Smooth muscle cell (in vitro differentiated cells): ENCODE measurements at regions not wholly inside any gene's neighbourhood (a gene's known extent, or its start where the extent isn't known, plus 50 kb on each side); places are given as distances from the start of the nearest gene placed in this dataset.

Experiments used
- DNase-seq: peaks from one replicate; lab custom pipeline; 2025; ENCODE audit not compliant: unreplicated experiment; lab: John Stamatoyannopoulos, UW
- H2AFZ ChIP-seq: fragments of 200-600 bp; sonication (generic); 2 replicates; pipeline ENCODE4 v1.6.0; 2016; ENCODE audit warnings: antibody characterized with exemption, low read depth, mild to moderate bottlenecking
- H3F3A ChIP-seq: fragments of 200-600 bp; sonication (generic); 2 replicates; pipeline ENCODE4 v1.6.0; 2017; ENCODE audit warnings: antibody characterized with exemption, low read depth
- H3K27ac ChIP-seq: fragments of 200-600 bp; sonication (generic); 2 replicates; pipeline ENCODE4 v1.5.1; 2016; ENCODE audit warnings: low read depth, mild to moderate bottlenecking
- H3K27me3 ChIP-seq: fragments of 200-600 bp; sonication (generic); 2 replicates; pipeline ENCODE4 v1.6.1; 2016; ENCODE audit warnings: low read depth, mild to moderate bottlenecking
- H3K36me3 ChIP-seq: fragments of 200-600 bp; sonication (generic); 2 replicates; pipeline ENCODE4 v1.5.1; 2016; ENCODE audit warnings: low read depth
- H3K4me1 ChIP-seq: fragments of 200-600 bp; sonication (generic); 2 replicates; pipeline ENCODE4 v1.5.1; 2016; ENCODE audit warnings: low read depth
- H3K4me2 ChIP-seq: fragments of 200-600 bp; sonication (generic); 2 replicates; pipeline ENCODE4 v1.6.0; 2016; ENCODE audit warnings: mild to moderate bottlenecking
- H3K4me3 ChIP-seq: fragments of 200-600 bp; sonication (generic); 2 replicates; pipeline ENCODE4 v1.5.1; 2016; ENCODE audit warnings: mild to moderate bottlenecking
- H3K79me2 ChIP-seq: fragments of 200-600 bp; sonication (generic); 2 replicates; pipeline ENCODE4 v1.6.0; 2016; ENCODE audit warnings: low read depth, mild to moderate bottlenecking
- H3K9ac ChIP-seq: fragments of 200-600 bp; sonication (generic); 2 replicates; pipeline ENCODE4 v1.6.0; 2016; ENCODE audit warnings: low read depth
- H3K9me3 ChIP-seq: fragments of 200-600 bp; sonication (generic); replicated peaks from 2 replicates; pipeline ENCODE4 v1.5.1; 2016; ENCODE audit warnings: low read depth
- H4K20me1 ChIP-seq: fragments of 200-600 bp; sonication (generic); 2 replicates; pipeline ENCODE4 v1.6.0; 2016; ENCODE audit warnings: low read depth
- CTCF ChIP-seq: fragments of 200-600 bp; sonication (generic); IDR thresholded peaks from 2 replicates; pipeline ENCODE4 v1.5.1; 2017; ENCODE audit warnings: borderline replicate concordance, mild to moderate bottlenecking, antibody characterized with exemption; ENCODE audit not compliant: insufficient read depth, poor library complexity, severe bottlenecking
- WGBS: methylation state at CpG from one replicate; pipeline ENCODE4 v1.1.7; 2016; ENCODE audit warnings: low lambda C conversion rate; 5-methylcytosine and 5-hydroxymethylcytosine counted together

DNA sequence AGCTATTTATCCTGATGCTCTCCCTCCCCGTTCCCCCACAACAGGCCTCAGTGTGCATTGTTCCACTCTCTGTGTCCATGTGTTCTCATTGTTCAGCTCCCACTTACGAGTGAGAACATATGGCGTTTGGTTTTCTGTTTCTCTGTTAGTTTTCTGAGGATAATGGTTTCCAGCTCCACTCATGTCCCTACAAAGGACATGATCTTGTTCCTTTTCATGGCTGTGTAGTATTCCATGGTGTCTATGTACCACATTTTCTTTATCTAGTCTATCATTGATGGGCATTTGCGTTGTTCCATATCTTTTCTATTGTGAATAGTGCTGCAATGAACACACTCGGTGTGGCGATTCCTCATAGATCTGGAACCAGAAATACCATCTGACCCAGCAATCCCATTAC lies 225.9 kb upstream of the CDH4 start:
- Histone ChIP-seq H3K9me3 (no peaks in the 10 kb centered on the region), H3K4me2 (no peak overlapping the region), H3K27ac (no peak overlapping the region), H3K36me3 (no peaks in the 10 kb centered on the region), H3K4me3 (no peak overlapping the region), H2AFZ (no peak overlapping the region), H3K79me2 (no peaks in the 10 kb centered on the region), H3F3A (no peaks in the 10 kb centered on the region), H3K27me3 (no peaks in the 10 kb centered on the region), H3K4me1 (no peaks in the 10 kb centered on the region), H3K9ac (no peak overlapping the region), H4K20me1 (no peaks in the 10 kb centered on the region)
- TF ChIP-seq CTCF: no peak
- WGBS: 94% methylated on average over 6 of the region's 6 CpGs
- DNase-seq: no peak

DNA sequence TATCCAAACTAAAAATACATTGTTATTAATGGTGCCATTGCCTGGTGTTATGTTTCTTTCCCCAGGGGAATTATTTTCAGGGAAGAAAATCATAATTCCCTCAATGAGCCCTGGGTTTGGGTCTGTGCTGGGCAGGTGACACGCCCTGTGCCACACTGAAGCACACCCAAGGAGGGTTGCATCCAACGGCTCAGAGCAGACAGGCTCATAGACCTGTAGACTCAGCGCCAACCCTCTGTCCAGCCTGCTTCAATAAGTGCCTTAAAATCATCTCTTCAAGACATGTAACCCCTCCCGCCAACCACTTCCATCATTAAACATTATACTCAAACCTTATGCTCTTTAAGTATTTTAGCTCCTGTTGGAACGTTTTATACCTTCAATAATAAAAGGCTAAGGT lies 225.3 kb upstream of the CDH4 start:
- Histone ChIP-seq H3K4me1 (no peaks in the 10 kb centered on the region), H3K4me3 (no peak overlapping the region), H3K4me2 (no peak overlapping the region), H3K9me3 (no peaks in the 10 kb centered on the region), H3K27ac (no peak overlapping the region), H3F3A (no peaks in the 10 kb centered on the region), H2AFZ (no peak overlapping the region), H3K27me3 (no peaks in the 10 kb centered on the region), H3K36me3 (no peaks in the 10 kb centered on the region), H3K79me2 (no peaks in the 10 kb centered on the region), H4K20me1 (no peaks in the 10 kb centered on the region), H3K9ac (no peak overlapping the region)
- no peak for DNase-seq
- TF ChIP-seq CTCF: no peak
- 68% methylated on average over 5 of the region's 5 CpGs for WGBS

- H3K9ac ChIP-seq: no peak overlapping the region
- no peak overlapping the region for H3K4me3 ChIP-seq
- no peak overlapping the region for H2AFZ ChIP-seq
- no peak for DNase-seq
- no peaks in the 10 kb centered on the region for H4K20me1 ChIP-seq
- no peak overlapping the region for H3K4me2 ChIP-seq
- no peaks in the 10 kb centered on the region for H3K9me3 ChIP-seq
- no peak overlapping the region for H3K27ac ChIP-seq
- no peaks in the 10 kb centered on the region for H3K27me3 ChIP-seq
- 77% methylated on average over 4 of the region's 4 CpGs for WGBS
- no peaks in the 10 kb centered on the region for H3F3A ChIP-seq
- no peaks in the 10 kb centered on the region for H3K4me1 ChIP-seq
- TF ChIP-seq CTCF: no peak
- no peaks in the 10 kb centered on the region for H3K79me2 ChIP-seq
- no peaks in the 10 kb centered on the region for H3K36me3 ChIP-seq
These were observed 224.8 kb upstream of the CDH4 start for GRCh38 chr20:61027218-61027617.

DNA sequence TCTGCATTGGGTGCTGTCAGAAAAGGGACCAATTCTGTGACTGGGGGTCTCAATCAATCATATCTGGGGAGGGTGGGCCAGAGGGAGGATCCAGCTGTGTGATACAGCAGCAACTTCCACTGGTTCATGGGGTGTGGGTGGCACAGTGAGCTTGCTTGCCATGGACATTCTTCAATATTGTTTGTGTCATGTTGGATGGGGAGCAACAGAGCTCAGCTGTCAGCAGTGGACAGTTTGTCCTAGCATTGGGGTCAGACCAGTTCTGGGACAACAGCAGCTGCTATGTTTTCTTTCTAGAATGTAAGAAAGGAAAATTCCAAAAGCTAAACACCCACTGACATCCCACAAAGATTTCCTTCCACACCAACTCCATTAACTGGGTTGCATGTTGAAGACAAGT lies 221.9 kb upstream of the CDH4 start:
- Histone ChIP-seq H4K20me1 (no peaks in the 10 kb centered on the region), H3K36me3 (no peaks in the 10 kb centered on the region), H3K9me3 (no peaks in the 10 kb centered on the region), H3K4me1 (no peaks in the 10 kb centered on the region), H3K27me3 (no peaks in the 10 kb centered on the region), H3K9ac (no peak overlapping the region), H3K4me2 (no peak overlapping the region), H2AFZ (no peak overlapping the region), H3F3A (no peaks in the 10 kb centered on the region), H3K27ac (no peak overlapping the region), H3K79me2 (no peaks in the 10 kb centered on the region), H3K4me3 (no peak overlapping the region)
- TF ChIP-seq CTCF: no peak
- DNase-seq: no peak
